Sigmoid colon (tissue), 4 donors: ENCODE measurements at regions not wholly inside any gene's neighbourhood (a gene's known extent, or its start where the extent isn't known, plus 50 kb on each side); places are given as distances from the start of the nearest gene placed in this dataset.

ENCODE experiments used
- CTCF ChIP-seq, 4 experiments: fragments of 450-650 bp in 3 of 4; fragments of 200-600 bp in 1 of 4; IDR thresholded peaks; one replicate each; pipeline ENCODE4 v1.5.1; 2016 to 2019; ENCODE audit warnings: antibody characterized with exemption in 4 of 4, mild to moderate bottlenecking in 3 of 4, moderate library complexity in 2 of 4
- EP300 ChIP-seq, 4 donors: sonication (generic); formaldehyde crosslinking; IDR thresholded peaks; one replicate each; pipeline ENCODE4 v1.6.1; 2017; ENCODE audit warnings: antibody characterized with exemption in 4 of 4

DNA sequence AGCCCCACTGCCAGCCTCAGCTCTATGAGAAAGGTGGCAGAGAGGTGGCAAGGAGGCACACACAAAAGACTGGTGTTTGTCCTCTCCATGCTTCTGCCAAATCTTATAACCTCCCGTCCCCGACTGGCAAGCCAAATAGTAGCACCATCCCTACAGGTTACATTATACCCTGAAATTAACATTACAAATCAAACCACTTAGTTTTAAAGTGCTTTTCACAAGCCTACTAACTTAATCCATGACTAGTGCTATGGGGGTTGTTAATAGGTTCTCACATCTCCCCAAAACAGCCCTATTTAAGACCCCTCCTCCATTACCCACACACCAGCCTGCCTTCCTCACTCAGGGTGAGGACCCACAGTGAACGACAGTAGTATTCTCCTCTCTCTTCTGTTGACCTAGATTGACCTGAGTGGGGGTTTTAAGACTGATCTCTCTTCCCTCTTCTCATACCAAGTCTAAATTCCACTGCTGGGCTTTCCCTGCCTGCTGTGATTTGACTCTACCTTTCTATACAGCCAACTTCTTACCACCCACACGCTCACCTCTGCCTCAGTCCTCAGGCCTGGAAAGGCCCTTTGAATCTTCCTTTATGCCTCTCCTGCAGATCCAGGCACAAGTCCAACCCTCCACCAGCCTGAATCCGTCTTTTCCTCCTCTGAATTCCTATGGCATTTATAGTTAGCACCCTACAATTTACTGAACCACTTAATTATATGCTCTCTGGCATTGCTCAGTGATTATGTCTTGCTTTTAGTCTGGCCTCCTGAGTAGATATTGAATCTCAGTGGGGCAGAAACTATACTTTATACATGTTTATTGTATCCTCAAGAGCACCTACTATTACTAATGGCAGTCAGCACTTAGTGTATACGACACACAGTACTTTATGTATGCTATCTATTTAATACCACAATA lies 116.1 kb downstream of the TMEM174 start:
- TF ChIP-seq CTCF (IDR thresholded peaks at IDR 0.05), result no peak
- no peak for TF ChIP-seq EP300 (IDR thresholded peaks at IDR 0.05)
